ENCODE measurements at regions not wholly inside any gene's neighbourhood (a gene's known extent, or its start where the extent isn't known, plus 50 kb on each side); places are given as distances from the start of the nearest gene placed in this dataset.
"Not testable (repeated sequence)": the region's sequence is repeated elsewhere in the genome, so short reads cannot be mapped to it uniquely, and the experiment has no call there.

DNA sequence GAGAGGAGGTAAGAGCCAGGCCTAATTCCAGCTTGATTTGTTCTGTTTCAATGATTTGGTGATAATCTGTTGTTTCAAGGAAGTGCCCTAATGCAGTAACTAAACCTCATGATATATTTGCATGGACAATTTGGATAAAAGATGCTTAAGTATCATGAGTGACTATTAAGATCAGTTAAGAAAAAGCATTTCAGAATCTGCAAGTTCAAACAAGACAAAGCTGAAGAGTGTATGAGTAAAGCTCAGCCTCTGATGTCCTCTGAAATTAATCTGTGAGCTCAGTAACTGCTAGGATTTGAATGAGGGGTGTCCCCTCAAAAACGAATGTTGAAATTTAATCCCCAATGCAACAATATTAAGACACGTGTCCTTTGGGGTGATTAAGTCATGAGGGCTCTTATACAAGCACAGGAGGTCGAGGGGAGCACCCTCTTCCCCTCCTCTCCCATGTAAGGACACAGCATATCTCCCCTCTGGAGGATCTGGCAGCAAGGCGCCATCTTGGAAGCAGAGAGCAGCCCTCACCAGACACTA is 949.2 kb downstream of the GALC start:
- ChIA-PET CTCF (no interaction called here), POLR2A (no interaction called here)
- H3K4me3 ChIP-seq (ENCODE audit: low read depth, low read length), result no peak overlapping the region
- no peak for DNase-seq (ENCODE audit: low read depth, low spot score)
- TF ChIP-seq, protein P1, sequence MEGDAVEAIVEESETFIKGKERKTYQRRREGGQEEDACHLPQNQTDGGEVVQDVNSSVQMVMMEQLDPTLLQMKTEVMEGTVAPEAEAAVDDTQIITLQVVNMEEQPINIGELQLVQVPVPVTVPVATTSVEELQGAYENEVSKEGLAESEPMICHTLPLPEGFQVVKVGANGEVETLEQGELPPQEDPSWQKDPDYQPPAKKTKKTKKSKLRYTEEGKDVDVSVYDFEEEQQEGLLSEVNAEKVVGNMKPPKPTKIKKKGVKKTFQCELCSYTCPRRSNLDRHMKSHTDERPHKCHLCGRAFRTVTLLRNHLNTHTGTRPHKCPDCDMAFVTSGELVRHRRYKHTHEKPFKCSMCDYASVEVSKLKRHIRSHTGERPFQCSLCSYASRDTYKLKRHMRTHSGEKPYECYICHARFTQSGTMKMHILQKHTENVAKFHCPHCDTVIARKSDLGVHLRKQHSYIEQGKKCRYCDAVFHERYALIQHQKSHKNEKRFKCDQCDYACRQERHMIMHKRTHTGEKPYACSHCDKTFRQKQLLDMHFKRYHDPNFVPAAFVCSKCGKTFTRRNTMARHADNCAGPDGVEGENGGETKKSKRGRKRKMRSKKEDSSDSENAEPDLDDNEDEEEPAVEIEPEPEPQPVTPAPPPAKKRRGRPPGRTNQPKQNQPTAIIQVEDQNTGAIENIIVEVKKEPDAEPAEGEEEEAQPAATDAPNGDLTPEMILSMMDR (IDR thresholded peaks at IDR 0.05; ENCODE audit: insufficient read depth, low read length, missing control alignments), result no peak

DNA sequence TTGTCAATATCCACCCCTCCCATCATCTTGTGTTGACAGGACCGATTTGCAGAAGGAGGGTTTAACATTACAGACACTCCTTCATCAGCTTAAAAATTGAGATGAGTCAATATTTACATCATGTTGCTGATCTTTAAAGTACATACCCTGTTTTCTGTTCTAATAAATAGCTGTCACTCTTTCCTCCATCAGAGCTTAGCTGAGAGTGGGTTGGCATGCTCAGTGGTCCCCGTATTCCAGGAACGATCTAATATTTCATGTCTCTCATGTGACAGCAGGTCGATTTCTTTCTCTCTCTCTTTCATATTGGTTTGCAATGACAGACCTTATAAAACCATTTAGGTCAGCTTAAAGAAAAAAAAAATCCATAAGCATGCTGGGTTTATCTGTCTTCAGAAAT is 950.6 kb downstream of the GALC start:
- H3K4me3 ChIP-seq (ENCODE audit: low read depth, low read length), result no peak overlapping the region
- TF ChIP-seq, protein P1 (IDR thresholded peaks at IDR 0.05; ENCODE audit: insufficient read depth, low read length, missing control alignments), result no peak
- ChIA-PET CTCF (no interaction called here), POLR2A (no interaction called here)
- DNase-seq (ENCODE audit: low read depth, low spot score), result no peak

DNA sequence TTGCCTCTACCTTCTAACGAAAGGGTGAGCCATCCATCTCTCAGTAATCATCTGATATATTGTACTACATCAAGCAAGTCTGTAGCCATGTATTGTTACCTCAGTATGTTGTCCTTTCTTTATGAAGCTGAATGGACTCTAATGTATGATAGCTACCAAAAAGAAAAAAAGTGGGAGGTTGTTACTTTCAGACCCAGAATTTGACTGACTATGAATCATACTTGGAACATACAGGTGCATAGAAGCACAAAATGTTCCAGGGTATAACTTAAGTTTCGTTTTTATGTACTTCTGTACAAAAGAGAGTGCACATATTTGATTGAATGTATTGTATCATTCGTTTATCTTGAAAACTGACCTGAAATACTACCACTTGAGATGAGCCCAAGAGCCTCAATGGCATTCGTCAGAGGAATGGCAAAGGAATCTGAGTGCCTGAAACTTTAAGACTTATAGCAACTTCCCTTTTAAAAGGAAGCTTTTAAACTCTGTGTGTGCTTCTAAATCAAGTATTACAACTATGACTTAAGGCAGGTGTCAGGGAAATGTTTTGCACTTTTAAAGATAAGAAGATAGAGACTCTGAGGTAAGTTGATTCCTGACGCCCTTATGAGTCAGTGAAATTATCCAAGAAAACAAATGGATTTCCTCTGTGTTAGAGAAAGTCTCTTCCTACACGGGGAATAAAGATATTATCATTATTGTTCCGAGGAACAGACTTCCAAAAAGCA is 951.5 kb downstream of the GALC start:
- no peak for DNase-seq (ENCODE audit: low read depth, low spot score)
- TF ChIP-seq, protein P1 (IDR thresholded peaks at IDR 0.05; ENCODE audit: insufficient read depth, low read length, missing control alignments), result no peak
- no peak overlapping the region for H3K4me3 ChIP-seq (ENCODE audit: low read depth, low read length)
- ChIA-PET CTCF (no interaction called here), POLR2A (interaction anchor here (0.6 kb wide), 1 partner anchor 1718 kb away, joined by 3 read pairs; no protein-coding TSS in a partner anchor)

DNA sequence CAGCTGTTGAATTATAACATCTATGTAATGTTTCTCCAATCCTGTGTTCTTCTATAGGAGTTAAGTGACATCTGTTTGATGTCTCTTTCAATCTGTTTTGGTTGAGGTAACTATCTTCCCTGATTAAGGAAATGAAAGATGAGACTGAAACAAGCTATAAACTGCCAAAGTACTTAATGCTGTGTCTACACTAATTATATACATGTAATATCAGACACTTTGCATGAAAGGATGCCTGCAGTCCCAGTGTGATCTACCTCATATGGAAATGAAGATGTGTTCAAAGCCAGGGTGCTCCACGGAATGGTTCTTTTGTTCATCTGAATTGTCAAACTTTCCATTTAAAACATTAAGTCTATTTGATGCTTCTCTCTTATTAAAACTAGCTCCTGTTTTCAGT is 958.3 kb downstream of the GALC start:
- TF ChIP-seq, protein P1 (IDR thresholded peaks at IDR 0.05; ENCODE audit: insufficient read depth, low read length, missing control alignments), result no peak
- ChIA-PET POLR2A (no interaction called here), CTCF (no interaction called here)
- H3K4me3 ChIP-seq (ENCODE audit: low read depth, low read length), result no peak overlapping the region
- DNase-seq (ENCODE audit: low read depth, low spot score), result no peak

DNA sequence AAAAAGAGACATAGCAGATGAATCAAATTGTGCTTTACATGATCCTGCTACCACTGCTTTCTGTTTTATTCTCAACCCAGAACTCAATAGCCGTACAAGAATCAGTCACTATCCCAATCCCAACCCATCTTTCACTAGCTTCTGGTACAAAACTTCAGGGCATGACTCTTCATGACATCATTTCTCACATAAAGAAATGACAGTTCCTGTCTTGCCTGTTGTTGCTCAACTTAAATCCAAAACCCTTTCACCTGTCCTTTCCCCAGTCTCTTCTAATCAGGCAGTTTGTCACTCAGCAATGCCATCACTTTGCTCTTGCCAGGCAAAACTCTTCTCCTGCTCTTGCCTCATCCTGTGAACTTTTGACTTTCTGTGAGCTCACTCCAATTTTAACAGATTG is 962.8 kb downstream of the GALC start:
- ChIA-PET POLR2A (no interaction called here), CTCF (no interaction called here)
- no peak overlapping the region for H3K4me3 ChIP-seq (ENCODE audit: low read depth, low read length)
- TF ChIP-seq, protein P1 (IDR thresholded peaks at IDR 0.05; ENCODE audit: insufficient read depth, low read length, missing control alignments), result no peak
- no peak for DNase-seq (ENCODE audit: low read depth, low spot score)

DNA sequence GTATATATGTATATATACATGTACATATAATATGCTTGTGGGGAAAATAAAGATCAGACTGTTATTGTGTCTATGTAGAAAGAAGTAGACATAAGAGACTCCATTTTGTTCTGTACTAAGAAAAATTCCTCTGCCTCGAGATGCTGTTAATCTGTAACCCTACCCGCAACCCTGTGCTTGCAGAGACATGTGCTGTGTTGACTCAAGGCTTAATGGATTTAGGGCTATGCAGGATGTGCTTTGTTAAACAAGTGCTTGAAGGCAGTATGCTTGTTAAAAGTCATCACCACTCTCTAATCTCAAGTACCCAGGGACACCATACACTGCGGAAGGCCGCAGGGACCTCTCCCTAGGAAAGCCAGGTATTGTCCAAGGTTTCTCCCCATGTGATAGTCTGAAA is 972.9 kb downstream of the GALC start:
- H3K4me3 ChIP-seq (ENCODE audit: low read depth, low read length); POLR2A ChIA-PET; DNase-seq (ENCODE audit: low read depth, low spot score); CTCF ChIA-PET: not testable (repeated sequence)

DNA sequence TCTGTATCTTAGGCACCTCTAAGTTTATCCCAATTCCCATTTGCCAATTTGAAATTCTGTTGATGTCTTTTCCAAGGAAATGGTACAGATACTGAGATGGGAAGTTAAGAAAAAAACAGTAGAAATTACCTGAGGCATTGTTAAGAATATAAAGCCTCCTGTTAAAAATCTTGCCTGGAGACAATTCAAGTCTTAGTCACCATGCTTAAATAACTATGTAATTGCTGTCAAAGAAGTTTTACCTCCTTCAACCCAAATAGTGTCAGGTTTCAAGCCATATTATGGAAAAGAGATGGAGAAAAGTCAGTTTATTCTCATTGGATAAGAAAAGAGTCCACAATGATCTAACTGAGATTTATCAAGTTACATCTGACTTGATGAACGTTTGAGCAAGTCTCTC is 974.7 kb downstream of the GALC start:
- DNase-seq (ENCODE audit: low read depth, low spot score), result no peak
- ChIA-PET POLR2A (no interaction called here), CTCF (no interaction called here)
- H3K4me3 ChIP-seq (ENCODE audit: low read depth, low read length), result no peak overlapping the region
- TF ChIP-seq, protein P1 (IDR thresholded peaks at IDR 0.05; ENCODE audit: insufficient read depth, low read length, missing control alignments), result no peak

Measured in AG04449 (cell line).